Astrocyte of the spinal cord (primary cell): ENCODE measurements at regions not wholly inside any gene's neighbourhood (a gene's known extent, or its start where the extent isn't known, plus 50 kb on each side); places are given as distances from the start of the nearest gene placed in this dataset.
"Not testable (repeated sequence)": the region's sequence is repeated elsewhere in the genome, so short reads cannot be mapped to it uniquely, and the experiment has no call there.

Experiments used
- DNase-seq: peaks from one replicate; pipeline ENCODE4 v3.0.0; 2011; ENCODE audit warnings: low read depth, low spot score
- H3K4me3 ChIP-seq: 2 replicates; pipeline ENCODE4 v1.5.1; 2011; ENCODE audit warnings: low read depth, mild to moderate bottlenecking, low read length, moderate library complexity
- CTCF ChIP-seq: IDR thresholded peaks from 2 replicates; pipeline ENCODE4 v1.5.1; 2012; ENCODE audit warnings: low read depth, mild to moderate bottlenecking, low read length, inconsistent platforms
- in situ Hi-C: cut with HindIII; loops from 2 replicates; pipeline ENCODE4 v1.10.0; 2017; ENCODE audit warnings: low sequenced_read_pairs

- in situ Hi-C loops = no loop called here
- no peak for DNase-seq
- no peak overlapping the region for H3K4me3 ChIP-seq
Observed at GRCh38 chr10:90999512-91000172, 78.8 kb upstream of the ANKRD1 start.

DNA sequence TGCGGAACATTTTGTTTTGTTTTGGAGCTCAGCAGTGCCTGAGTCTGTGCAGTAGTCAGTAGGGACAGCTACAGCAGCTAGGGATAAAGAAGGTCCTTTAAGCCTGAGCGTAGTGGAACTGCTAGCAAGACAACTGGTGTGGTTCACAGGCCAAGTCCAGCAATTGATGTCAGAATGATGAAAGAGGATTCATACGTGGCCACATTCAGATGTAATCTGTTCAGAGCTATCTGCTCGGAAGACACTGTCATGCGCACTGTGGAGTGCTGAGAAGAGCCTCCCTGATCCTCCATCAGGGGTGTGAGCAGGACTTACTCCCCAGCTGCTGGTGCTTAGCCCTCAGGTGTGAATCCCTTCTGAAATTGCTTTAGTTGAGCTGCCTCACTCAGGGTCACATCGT lies 79.6 kb upstream of the ANKRD1 start:
- no peak for TF ChIP-seq CTCF
- in situ Hi-C loops = no loop called here
- no peak overlapping the region for H3K4me3 ChIP-seq
- DNase-seq = no peak

More at GRCh38 chr10:90999512-91000172, 78.8 kb upstream of the ANKRD1 start:
- no peak for TF ChIP-seq CTCF

- H3K4me3 ChIP-seq = no peak overlapping the region
- no peak for TF ChIP-seq CTCF
- in situ Hi-C loops = no loop called here
Observed at GRCh38 chr10:91000985-91001384, 80.1 kb upstream of the ANKRD1 start.

DNA sequence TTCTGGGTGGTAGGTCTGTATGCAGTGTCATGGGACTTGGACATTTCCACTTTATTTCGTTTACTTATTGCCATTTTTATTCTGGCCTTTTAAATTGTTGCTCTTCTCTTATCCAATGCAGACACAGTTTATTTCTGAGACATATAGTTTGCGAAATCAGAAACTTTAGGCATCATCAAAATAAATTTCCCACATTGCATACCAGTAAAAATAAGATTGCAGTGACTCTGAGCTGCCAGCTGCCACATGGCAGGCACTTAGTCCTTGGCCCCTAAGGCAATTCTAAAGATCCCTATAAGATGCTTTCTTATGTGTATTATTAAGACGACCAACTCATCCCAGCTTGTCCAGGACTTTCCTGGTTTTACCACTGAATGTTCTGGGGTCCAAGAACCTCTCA lies 81.8 kb upstream of the ANKRD1 start:
- in situ Hi-C loops = no loop called here
- no peak for TF ChIP-seq CTCF
- no peak overlapping the region for H3K4me3 ChIP-seq
- DNase-seq = no peak

More at GRCh38 chr10:91000985-91001384, 80.1 kb upstream of the ANKRD1 start:
- DNase-seq = no peak

GRCh38 chr10:91003379-91003778 lies 82.5 kb upstream of the ANKRD1 start:
- in situ Hi-C loops, DNase-seq, H3K4me3 ChIP-seq: not testable (repeated sequence)

DNA sequence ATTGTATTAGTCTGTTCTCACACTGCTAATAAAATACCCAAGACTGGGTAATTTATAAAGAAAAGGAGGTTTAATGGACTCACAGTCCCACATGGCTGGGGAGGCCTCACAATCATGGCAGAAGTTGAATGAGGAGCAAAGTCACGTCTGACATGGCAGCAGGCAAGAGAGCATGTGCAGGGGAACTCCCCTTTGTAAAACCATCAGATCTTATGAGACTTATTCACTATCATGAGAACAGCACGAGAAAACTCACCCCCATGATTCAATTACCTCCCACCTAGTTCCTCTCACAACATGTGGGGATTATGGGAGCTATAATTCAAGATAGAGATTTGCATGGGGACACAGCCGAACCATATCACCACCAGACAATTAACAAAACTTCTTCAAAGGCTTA lies 84.4 kb upstream of the ANKRD1 start:
- DNase-seq, in situ Hi-C loops, H3K4me3 ChIP-seq: not testable (repeated sequence)

DNA sequence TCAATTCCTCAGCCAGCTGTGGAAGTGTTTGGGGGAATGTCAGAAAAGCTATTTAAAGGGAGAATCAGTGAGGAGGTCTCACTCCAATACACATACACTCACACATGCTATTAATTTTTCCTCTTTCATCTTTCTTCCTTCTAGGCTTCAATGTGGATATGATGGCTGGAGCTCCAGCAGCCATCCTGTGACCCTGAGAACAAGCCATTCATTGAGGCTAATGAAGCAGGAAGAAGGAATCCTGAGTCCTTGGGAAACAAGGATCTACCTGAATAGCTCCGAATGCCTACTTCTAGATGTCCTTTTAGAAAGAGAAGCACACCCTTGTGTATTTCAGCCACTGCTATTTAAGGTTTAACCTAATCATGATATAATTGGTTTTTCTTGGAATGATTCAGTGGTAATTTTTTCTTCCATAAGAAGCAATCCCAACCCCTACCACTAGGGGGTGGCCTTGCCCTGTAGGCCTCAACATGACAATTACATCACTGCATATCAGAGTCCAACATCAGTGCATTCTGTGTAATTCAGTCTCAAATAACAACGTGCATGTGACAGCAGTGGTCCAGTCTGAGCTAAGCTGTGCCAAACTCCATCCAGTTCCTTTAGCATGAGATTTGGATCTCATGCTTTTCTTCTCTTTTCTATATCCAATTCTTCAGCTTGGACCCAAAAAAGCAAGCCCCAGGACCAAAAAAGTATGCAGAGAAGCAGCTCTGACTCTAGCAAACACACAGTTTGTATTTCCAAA lies 85.3 kb upstream of the ANKRD1 start:
- TF ChIP-seq CTCF = peak; percentile 92
- DNase-seq = peak; percentile 79
- H3K4me3 ChIP-seq = no peak overlapping the region
- in situ Hi-C loops = no loop called here
